ENCODE measurements at regions not wholly inside any gene's neighbourhood (a gene's known extent, or its start where the extent isn't known, plus 50 kb on each side); places are given as distances from the start of the nearest gene placed in this dataset.

- TF ChIP-seq CTCF (IDR thresholded peaks at IDR 0.05 in 8 of 11, conservative IDR thresholded peaks at IDR 0.05 in 3 of 11) (no peak), POLR2A (IDR thresholded peaks at IDR 0.05) (no peak), POLR2AphosphoS5 (IDR thresholded peaks at IDR 0.05) (no peak)
Measured at GRCh38 chr18:41465386-41465785, 489.6 kb upstream of the PIK3C3 start.
